WTC11 (cell line): ENCODE measurements at regions not wholly inside any gene's neighbourhood (a gene's known extent, or its start where the extent isn't known, plus 50 kb on each side); places are given as distances from the start of the nearest gene placed in this dataset.

ENCODE experiments used
- ATAC-seq: fragments of 200-7000 bp; cut with Tn5 transposase; 2 replicates; pipeline ENCODE4 v1.10.0; 2021; ENCODE audit warnings: mild to moderate bottlenecking, moderate library complexity
- CTCF ChIA-PET: fragments of 300-600 bp; sonication (Branson Sonifier 250); formaldehyde crosslinking; loops from one replicate; lab custom pipeline; 2021; ENCODE audit warnings: antibody characterized with exemption; lab: Charles Lee
- POLR2A ChIA-PET: fragments of 350-600 bp; sonication (Branson Sonifier 250); formaldehyde crosslinking; loops from one replicate; lab custom pipeline; 2021; ENCODE audit warnings: antibody characterized with exemption; lab: Charles Lee
- DNase-seq: peaks from one replicate; pipeline ENCODE4 v3.0.0; 2021; ENCODE audit warnings: low spot score
- H3K27ac Mint-ChIP-seq: 2 replicates; pipeline ENCODE4 v1.8.0; 2021; ENCODE audit warnings: mixed read lengths
- H3K27me3 Mint-ChIP-seq: 2 replicates; pipeline ENCODE4 v1.8.0; 2021; ENCODE audit warnings: low read depth, mild to moderate bottlenecking, moderate library complexity, mixed read lengths
- H3K36me3 Mint-ChIP-seq: 2 replicates; pipeline ENCODE4 v1.8.0; 2021; ENCODE audit warnings: mixed read lengths
- H3K4me1 Mint-ChIP-seq: 2 replicates; pipeline ENCODE4 v1.8.0; 2022; ENCODE audit warnings: mixed read lengths
- H3K4me3 Mint-ChIP-seq: 2 replicates; pipeline ENCODE4 v1.8.0; 2021; ENCODE audit warnings: mild to moderate bottlenecking, moderate library complexity, mixed read lengths
- H3K9me3 Mint-ChIP-seq: 2 replicates; pipeline ENCODE4 v1.8.0; 2021; ENCODE audit warnings: mixed read lengths
- ATF3 ChIP-seq: sonication (generic); formaldehyde crosslinking; conservative IDR thresholded peaks from 2 replicates; pipeline ENCODE4 v1.8.1; 2022; ENCODE audit warnings: mild to moderate bottlenecking, missing genetic modification reagents
- CREB1 ChIP-seq: sonication (generic); formaldehyde crosslinking; IDR thresholded peaks from 2 replicates; pipeline ENCODE4 v1.8.0; 2023; ENCODE audit warnings: mild to moderate bottlenecking, missing genetic modification reagents
- CREM ChIP-seq: sonication (generic); formaldehyde crosslinking; IDR thresholded peaks from 2 replicates; pipeline ENCODE4 v1.8.1; 2022; ENCODE audit warnings: mild to moderate bottlenecking, missing genetic modification reagents, moderate library complexity
- ETV6 ChIP-seq: sonication (generic); formaldehyde crosslinking; IDR thresholded peaks from 2 replicates; pipeline ENCODE4 v1.8.1; 2022; ENCODE audit warnings: mild to moderate bottlenecking, missing genetic modification reagents
- FOXJ3 ChIP-seq: sonication (generic); formaldehyde crosslinking; IDR thresholded peaks from 2 replicates; pipeline ENCODE4 v1.9.0; 2021; ENCODE audit warnings: missing genetic modification reagents, mild to moderate bottlenecking, borderline replicate concordance
- FOXP1 ChIP-seq: sonication (generic); formaldehyde crosslinking; IDR thresholded peaks from 2 replicates; pipeline ENCODE4 v1.8.0; 2022; ENCODE audit warnings: missing genetic modification reagents, mild to moderate bottlenecking, moderate library complexity, borderline replicate concordance
- OVOL2 ChIP-seq: fragments of 250-450 bp; sonication (Bioruptor Pico); IDR thresholded peaks from 2 replicates; pipeline ENCODE4 v1.9.0; 2021; ENCODE audit warnings: mild to moderate bottlenecking, borderline replicate concordance
- PRDM15 ChIP-seq: sonication (generic); formaldehyde crosslinking; IDR thresholded peaks from 2 replicates; pipeline ENCODE4 v1.8.0; 2022; ENCODE audit warnings: missing genetic modification reagents
- PRRX2 ChIP-seq: fragments of 250-450 bp; sonication (Bioruptor Pico); IDR thresholded peaks from 2 replicates; pipeline ENCODE4 v1.8.0; 2021; ENCODE audit warnings: mild to moderate bottlenecking
- SMAD3 ChIP-seq: sonication (generic); formaldehyde crosslinking; IDR thresholded peaks from 2 replicates; pipeline ENCODE4 v1.8.0; 2022; ENCODE audit warnings: missing genetic modification reagents, mild to moderate bottlenecking, borderline replicate concordance
- SMAD4 ChIP-seq: sonication (generic); formaldehyde crosslinking; IDR thresholded peaks from 2 replicates; pipeline ENCODE4 v1.8.0; 2022; ENCODE audit warnings: mild to moderate bottlenecking, missing genetic modification reagents
- SOX15 ChIP-seq: fragments of 250-450 bp; sonication (Bioruptor Pico); IDR thresholded peaks from 2 replicates; pipeline ENCODE4 v1.9.0; 2021; ENCODE audit warnings: mild to moderate bottlenecking
- USF2 ChIP-seq: sonication (generic); formaldehyde crosslinking; IDR thresholded peaks from 2 replicates; pipeline ENCODE4 v1.8.1; 2023; ENCODE audit warnings: mild to moderate bottlenecking, missing genetic modification reagents, moderate library complexity
- ZNF138 ChIP-seq: sonication (generic); formaldehyde crosslinking; conservative IDR thresholded peaks from 2 replicates; pipeline ENCODE4 v1.8.1; 2022; ENCODE audit warnings: mild to moderate bottlenecking, moderate library complexity, missing genetic modification reagents
- ZNF219 ChIP-seq: sonication (generic); formaldehyde crosslinking; IDR thresholded peaks from 2 replicates; pipeline ENCODE4 v1.8.0; 2023; ENCODE audit warnings: missing genetic modification reagents, mild to moderate bottlenecking, borderline replicate concordance
- ZNF317 ChIP-seq: sonication (generic); formaldehyde crosslinking; IDR thresholded peaks from 2 replicates; pipeline ENCODE4 v1.8.1; 2023; ENCODE audit warnings: low read depth, mild to moderate bottlenecking, moderate library complexity, missing genetic modification reagents, borderline replicate concordance
- ZNF396 ChIP-seq: fragments of 250-450 bp; sonication (Bioruptor Pico); IDR thresholded peaks from 2 replicates; pipeline ENCODE4 v1.8.0; 2021; ENCODE audit warnings: mild to moderate bottlenecking, moderate library complexity, borderline replicate concordance
- ZNF512 ChIP-seq: sonication (generic); formaldehyde crosslinking; IDR thresholded peaks from 2 replicates; pipeline ENCODE4 v1.8.1; 2022; ENCODE audit warnings: missing genetic modification reagents, borderline replicate concordance
- TF ChIP-seq, protein P1 (sequence below): fragments of 200-600 bp; IDR thresholded peaks from 2 replicates; pipeline ENCODE4 v1.8.0; 2022; ENCODE audit warnings: antibody characterized with exemption
- TF ChIP-seq, protein P2 (sequence below): sonication (generic); formaldehyde crosslinking; IDR thresholded peaks from 2 replicates; pipeline ENCODE4 v1.8.0; 2022; ENCODE audit warnings: mild to moderate bottlenecking, missing genetic modification reagents
- TF ChIP-seq, protein P3 (sequence below): fragments of 250-450 bp; sonication (Bioruptor Pico); IDR thresholded peaks from 2 replicates; pipeline ENCODE4 v1.9.0; 2021; ENCODE audit warnings: mild to moderate bottlenecking
- TF ChIP-seq, protein P4 (sequence below): sonication (generic); formaldehyde crosslinking; IDR thresholded peaks from 2 replicates; pipeline ENCODE4 v1.8.0; 2023; ENCODE audit warnings: missing genetic modification reagents, mild to moderate bottlenecking, borderline replicate concordance

DNA sequence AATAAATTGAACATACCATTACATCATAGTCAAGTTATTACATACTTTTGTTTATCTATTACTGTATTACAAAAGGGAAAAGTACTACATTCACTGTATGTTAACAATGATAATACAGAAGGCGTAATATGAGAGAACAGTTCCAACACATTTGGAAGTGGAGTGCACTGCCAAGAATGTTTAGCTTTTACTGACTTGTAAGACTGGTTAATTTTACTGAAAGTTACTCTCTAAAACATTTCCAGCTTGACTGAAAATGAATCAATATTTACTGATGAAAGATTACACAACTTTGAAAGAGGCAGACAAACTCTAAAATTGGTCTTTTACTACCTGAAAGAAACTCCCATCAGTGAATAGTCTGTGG is 728.5 kb downstream of the FSCB start:
- Mint-ChIP-seq H3K9me3 (peaks cover 25% of the 10 kb centered on the region), H3K27ac (no peak overlapping the region), H3K4me3 (no peak overlapping the region), H3K36me3 (peaks cover 17% of the 10 kb centered on the region), H3K27me3 (no peaks in the 10 kb centered on the region), H3K4me1 (peaks cover 16% of the 10 kb centered on the region)
- ChIA-PET CTCF (no interaction called here), POLR2A (no interaction called here)
- no peak for ATAC-seq
- TF ChIP-seq, protein P1, sequence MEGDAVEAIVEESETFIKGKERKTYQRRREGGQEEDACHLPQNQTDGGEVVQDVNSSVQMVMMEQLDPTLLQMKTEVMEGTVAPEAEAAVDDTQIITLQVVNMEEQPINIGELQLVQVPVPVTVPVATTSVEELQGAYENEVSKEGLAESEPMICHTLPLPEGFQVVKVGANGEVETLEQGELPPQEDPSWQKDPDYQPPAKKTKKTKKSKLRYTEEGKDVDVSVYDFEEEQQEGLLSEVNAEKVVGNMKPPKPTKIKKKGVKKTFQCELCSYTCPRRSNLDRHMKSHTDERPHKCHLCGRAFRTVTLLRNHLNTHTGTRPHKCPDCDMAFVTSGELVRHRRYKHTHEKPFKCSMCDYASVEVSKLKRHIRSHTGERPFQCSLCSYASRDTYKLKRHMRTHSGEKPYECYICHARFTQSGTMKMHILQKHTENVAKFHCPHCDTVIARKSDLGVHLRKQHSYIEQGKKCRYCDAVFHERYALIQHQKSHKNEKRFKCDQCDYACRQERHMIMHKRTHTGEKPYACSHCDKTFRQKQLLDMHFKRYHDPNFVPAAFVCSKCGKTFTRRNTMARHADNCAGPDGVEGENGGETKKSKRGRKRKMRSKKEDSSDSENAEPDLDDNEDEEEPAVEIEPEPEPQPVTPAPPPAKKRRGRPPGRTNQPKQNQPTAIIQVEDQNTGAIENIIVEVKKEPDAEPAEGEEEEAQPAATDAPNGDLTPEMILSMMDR: no peak
- TF ChIP-seq FOXP1 (no peak), SMAD3 (CRISPR knock-in tag) (no peak), FOXJ3 (CRISPR knock-in tag) (no peak), ZNF512 (no peak)
- TF ChIP-seq, protein P2, sequence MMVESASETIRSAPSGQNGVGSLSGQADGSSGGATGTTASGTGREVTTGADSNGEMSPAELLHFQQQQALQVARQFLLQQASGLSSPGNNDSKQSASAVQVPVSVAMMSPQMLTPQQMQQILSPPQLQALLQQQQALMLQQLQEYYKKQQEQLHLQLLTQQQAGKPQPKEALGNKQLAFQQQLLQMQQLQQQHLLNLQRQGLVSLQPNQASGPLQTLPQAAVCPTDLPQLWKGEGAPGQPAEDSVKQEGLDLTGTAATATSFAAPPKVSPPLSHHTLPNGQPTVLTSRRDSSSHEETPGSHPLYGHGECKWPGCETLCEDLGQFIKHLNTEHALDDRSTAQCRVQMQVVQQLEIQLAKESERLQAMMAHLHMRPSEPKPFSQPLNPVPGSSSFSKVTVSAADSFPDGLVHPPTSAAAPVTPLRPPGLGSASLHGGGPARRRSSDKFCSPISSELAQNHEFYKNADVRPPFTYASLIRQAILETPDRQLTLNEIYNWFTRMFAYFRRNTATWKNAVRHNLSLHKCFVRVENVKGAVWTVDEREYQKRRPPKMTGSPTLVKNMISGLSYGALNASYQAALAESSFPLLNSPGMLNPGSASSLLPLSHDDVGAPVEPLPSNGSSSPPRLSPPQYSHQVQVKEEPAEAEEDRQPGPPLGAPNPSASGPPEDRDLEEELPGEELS (CRISPR knock-in tag): no peak
- TF ChIP-seq, protein P3, sequence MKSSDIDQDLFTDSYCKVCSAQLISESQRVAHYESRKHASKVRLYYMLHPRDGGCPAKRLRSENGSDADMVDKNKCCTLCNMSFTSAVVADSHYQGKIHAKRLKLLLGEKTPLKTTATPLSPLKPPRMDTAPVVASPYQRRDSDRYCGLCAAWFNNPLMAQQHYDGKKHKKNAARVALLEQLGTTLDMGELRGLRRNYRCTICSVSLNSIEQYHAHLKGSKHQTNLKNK (CRISPR knock-in tag): no peak
- no peak for DNase-seq

- H3K9me3 Mint-ChIP-seq: peaks cover 13% of the 10 kb centered on the region
- POLR2A ChIA-PET: no interaction called here
- DNase-seq (no peak), ATAC-seq (no peak)
- CTCF ChIA-PET: no interaction called here
- H3K27ac Mint-ChIP-seq: no peak overlapping the region
- H3K4me1 Mint-ChIP-seq: no peaks in the 10 kb centered on the region
- H3K36me3 Mint-ChIP-seq: no peaks in the 10 kb centered on the region
- no peak overlapping the region for H3K4me3 Mint-ChIP-seq
- H3K27me3 Mint-ChIP-seq: no peaks in the 10 kb centered on the region
- TF ChIP-seq, protein P4, sequence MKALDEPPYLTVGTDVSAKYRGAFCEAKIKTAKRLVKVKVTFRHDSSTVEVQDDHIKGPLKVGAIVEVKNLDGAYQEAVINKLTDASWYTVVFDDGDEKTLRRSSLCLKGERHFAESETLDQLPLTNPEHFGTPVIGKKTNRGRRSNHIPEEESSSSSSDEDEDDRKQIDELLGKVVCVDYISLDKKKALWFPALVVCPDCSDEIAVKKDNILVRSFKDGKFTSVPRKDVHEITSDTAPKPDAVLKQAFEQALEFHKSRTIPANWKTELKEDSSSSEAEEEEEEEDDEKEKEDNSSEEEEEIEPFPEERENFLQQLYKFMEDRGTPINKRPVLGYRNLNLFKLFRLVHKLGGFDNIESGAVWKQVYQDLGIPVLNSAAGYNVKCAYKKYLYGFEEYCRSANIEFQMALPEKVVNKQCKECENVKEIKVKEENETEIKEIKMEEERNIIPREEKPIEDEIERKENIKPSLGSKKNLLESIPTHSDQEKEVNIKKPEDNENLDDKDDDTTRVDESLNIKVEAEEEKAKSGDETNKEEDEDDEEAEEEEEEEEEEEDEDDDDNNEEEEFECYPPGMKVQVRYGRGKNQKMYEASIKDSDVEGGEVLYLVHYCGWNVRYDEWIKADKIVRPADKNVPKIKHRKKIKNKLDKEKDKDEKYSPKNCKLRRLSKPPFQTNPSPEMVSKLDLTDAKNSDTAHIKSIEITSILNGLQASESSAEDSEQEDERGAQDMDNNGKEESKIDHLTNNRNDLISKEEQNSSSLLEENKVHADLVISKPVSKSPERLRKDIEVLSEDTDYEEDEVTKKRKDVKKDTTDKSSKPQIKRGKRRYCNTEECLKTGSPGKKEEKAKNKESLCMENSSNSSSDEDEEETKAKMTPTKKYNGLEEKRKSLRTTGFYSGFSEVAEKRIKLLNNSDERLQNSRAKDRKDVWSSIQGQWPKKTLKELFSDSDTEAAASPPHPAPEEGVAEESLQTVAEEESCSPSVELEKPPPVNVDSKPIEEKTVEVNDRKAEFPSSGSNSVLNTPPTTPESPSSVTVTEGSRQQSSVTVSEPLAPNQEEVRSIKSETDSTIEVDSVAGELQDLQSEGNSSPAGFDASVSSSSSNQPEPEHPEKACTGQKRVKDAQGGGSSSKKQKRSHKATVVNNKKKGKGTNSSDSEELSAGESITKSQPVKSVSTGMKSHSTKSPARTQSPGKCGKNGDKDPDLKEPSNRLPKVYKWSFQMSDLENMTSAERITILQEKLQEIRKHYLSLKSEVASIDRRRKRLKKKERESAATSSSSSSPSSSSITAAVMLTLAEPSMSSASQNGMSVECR (CRISPR knock-in tag): no peak
- TF ChIP-seq ATF3 (CRISPR knock-in tag) (no peak), ZNF317 (CRISPR knock-in tag) (no peak), PRDM15 (CRISPR knock-in tag) (no peak), ETV6 (no peak), CREM (CRISPR knock-in tag) (no peak), PRRX2 (no peak), ZNF396 (CRISPR knock-in tag) (no peak), SOX15 (CRISPR knock-in tag) (no peak), ZNF219 (CRISPR knock-in tag) (no peak), SMAD4 (no peak), CREB1 (no peak), ZNF138 (CRISPR knock-in tag) (no peak), USF2 (CRISPR knock-in tag) (no peak), OVOL2 (CRISPR knock-in tag) (no peak)
These were observed 741.6 kb downstream of the FSCB start for GRCh38 chr14:43765474-43765873.
